Thymus (tissue), 11 donors: ENCODE measurements at regions not wholly inside any gene's neighbourhood (a gene's known extent, or its start where the extent isn't known, plus 50 kb on each side); places are given as distances from the start of the nearest gene placed in this dataset.
"Not testable (repeated sequence)": the region's sequence is repeated elsewhere in the genome, so short reads cannot be mapped to it uniquely, and the experiment has no call there.

Experiments
- DNase-seq, 9 donors: peaks; one replicate each; pipeline ENCODE4 v3.0.0-alpha.2; 2013; ENCODE audit warnings: low spot score in 9 of 9, low read depth in 6 of 9, missing footprints in 1 of 9
- H3K27ac ChIP-seq, 2 donors: one replicate each; pipeline ENCODE4 v1.5.1; 2013; ENCODE audit warnings: control low read depth in 1 of 2, low read depth in 1 of 2, low read length in 1 of 2, mild to moderate bottlenecking in 1 of 2, moderate library complexity in 1 of 2
- H3K27me3 ChIP-seq, 2 donors: one replicate each; pipeline ENCODE4 v1.5.1; 2013; ENCODE audit warnings: low read length in 1 of 2; ENCODE audit not compliant: control insufficient read depth in 2 of 2, insufficient read depth in 1 of 2
- H3K36me3 ChIP-seq, 2 donors: one replicate each; pipeline ENCODE4 v1.5.1; 2013; ENCODE audit warnings: low read length in 1 of 2, mild to moderate bottlenecking in 1 of 2, moderate library complexity in 1 of 2; ENCODE audit not compliant: control insufficient read depth in 2 of 2, insufficient read depth in 2 of 2
- H3K4me1 ChIP-seq, 2 donors: one replicate each; pipeline ENCODE4 v1.5.1; 2013; ENCODE audit warnings: low read length in 2 of 2; ENCODE audit not compliant: control insufficient read depth in 2 of 2, insufficient read depth in 2 of 2
- H3K4me3 ChIP-seq, 2 donors: one replicate each; pipeline ENCODE4 v1.5.1; 2013; ENCODE audit warnings: low read length in 2 of 2, control low read depth in 1 of 2, mild to moderate bottlenecking in 1 of 2
- H3K9me3 ChIP-seq, 2 donors: one replicate each; pipeline ENCODE4 v1.5.1; 2013; ENCODE audit warnings: low read length in 1 of 2, mild to moderate bottlenecking in 1 of 2; ENCODE audit not compliant: control insufficient read depth in 2 of 2, insufficient read depth in 1 of 2
- WGBS: extraction: QIAGEN DNeasy Blood & Tissue Kit; methylation state at CpG from one replicate; pipeline ENCODE4 v1.1.7; 2013; 5-methylcytosine and 5-hydroxymethylcytosine counted together
- donor health status: healthy.

- H3K36me3 ChIP-seq, H3K27ac ChIP-seq, DNase-seq, H3K4me3 ChIP-seq, H3K9me3 ChIP-seq, H3K27me3 ChIP-seq, H3K4me1 ChIP-seq: not testable (repeated sequence)
- 83% methylated on average over 5 of the region's 5 CpGs for WGBS
Observed at GRCh38 chr12:88667615-88668014, 87.3 kb upstream of the KITLG start.

GRCh38 chr12:88665071-88665470 is 84.8 kb upstream of the KITLG start:
- Histone ChIP-seq H3K4me1 (no peaks in the 10 kb centered on the region), H3K27me3 (no peaks in the 10 kb centered on the region), H3K27ac (no peak overlapping the region), H3K36me3 (no peaks in the 10 kb centered on the region), H3K9me3 (no peaks in the 10 kb centered on the region), H3K4me3 (no peak overlapping the region)
- no peak for DNase-seq

GRCh38 chr12:88662961-88663360 is 82.7 kb upstream of the KITLG start:
- no peak overlapping the region for H3K27ac ChIP-seq
- H3K4me3 ChIP-seq, result no peak overlapping the region
- H3K4me1 ChIP-seq, result no peaks in the 10 kb centered on the region
- no peaks in the 10 kb centered on the region for H3K9me3 ChIP-seq
- 100% methylated on average over 1 of the region's 1 CpG for WGBS
- H3K36me3 ChIP-seq, result no peaks in the 10 kb centered on the region
- H3K27me3 ChIP-seq, result no peaks in the 10 kb centered on the region
- no peak for DNase-seq

- Histone ChIP-seq H3K36me3 (no peaks in the 10 kb centered on the region), H3K27ac (no peak overlapping the region), H3K9me3 (no peaks in the 10 kb centered on the region), H3K4me1 (no peaks in the 10 kb centered on the region), H3K4me3 (no peak overlapping the region), H3K27me3 (no peaks in the 10 kb centered on the region)
- DNase-seq, result no peak
- 98% methylated on average over 1 of the region's 1 CpG for WGBS
Observed at GRCh38 chr12:88662093-88662492, 81.8 kb upstream of the KITLG start.

- no peak for DNase-seq
- Histone ChIP-seq H3K9me3 (no peaks in the 10 kb centered on the region), H3K36me3 (no peaks in the 10 kb centered on the region), H3K27me3 (no peaks in the 10 kb centered on the region), H3K27ac (no peak overlapping the region), H3K4me3 (no peak overlapping the region), H3K4me1 (no peaks in the 10 kb centered on the region)
Observed at GRCh38 chr12:88658009-88658408, 77.7 kb upstream of the KITLG start.

GRCh38 chr12:88650715-88651114 is 70.4 kb upstream of the KITLG start:
- H3K4me3 ChIP-seq, result no peak overlapping the region
- DNase-seq, result no peak
- H3K36me3 ChIP-seq, result no peaks in the 10 kb centered on the region
- H3K9me3 ChIP-seq, result no peaks in the 10 kb centered on the region
- no peaks in the 10 kb centered on the region for H3K27me3 ChIP-seq
- H3K27ac ChIP-seq, result no peak overlapping the region
- no peaks in the 10 kb centered on the region for H3K4me1 ChIP-seq

- Histone ChIP-seq H3K27me3 (no peaks in the 10 kb centered on the region), H3K9me3 (no peaks in the 10 kb centered on the region), H3K4me3 (no peak overlapping the region), H3K36me3 (no peaks in the 10 kb centered on the region), H3K27ac (no peak overlapping the region), H3K4me1 (no peaks in the 10 kb centered on the region)
- WGBS, result 100% methylated on average over 1 of the region's 1 CpG
- DNase-seq, result no peak
Observed at GRCh38 chr12:88648625-88649024, 68.4 kb upstream of the KITLG start.

- H3K36me3 ChIP-seq, result no peaks in the 10 kb centered on the region
- no peak overlapping the region for H3K27ac ChIP-seq
- DNase-seq, result no peak
- no peaks in the 10 kb centered on the region for H3K27me3 ChIP-seq
- no peaks in the 10 kb centered on the region for H3K4me1 ChIP-seq
- no peaks in the 10 kb centered on the region for H3K9me3 ChIP-seq
- H3K4me3 ChIP-seq, result no peak overlapping the region
Observed at GRCh38 chr12:88646824-88647223, 66.6 kb upstream of the KITLG start.

GRCh38 chr12:88645816-88646215 is 65.5 kb upstream of the KITLG start:
- Histone ChIP-seq H3K4me1 (no peaks in the 10 kb centered on the region), H3K4me3 (no peak overlapping the region), H3K27me3 (no peaks in the 10 kb centered on the region), H3K36me3 (no peaks in the 10 kb centered on the region), H3K27ac (no peak overlapping the region), H3K9me3 (no peaks in the 10 kb centered on the region)
- DNase-seq, result no peak
- 96% methylated on average over 1 of the region's 1 CpG for WGBS

- Histone ChIP-seq H3K27me3 (no peaks in the 10 kb centered on the region), H3K4me3 (no peak overlapping the region), H3K9me3 (no peaks in the 10 kb centered on the region), H3K27ac (no peak overlapping the region), H3K4me1 (no peaks in the 10 kb centered on the region), H3K36me3 (no peaks in the 10 kb centered on the region)
- WGBS, result 89% methylated on average over 7 of the region's 7 CpGs
- no peak for DNase-seq
Observed at GRCh38 chr12:88644946-88645702, 64.9 kb upstream of the KITLG start.
